GM12878 (cell line): ENCODE measurements at regions not wholly inside any gene's neighbourhood (a gene's known extent, or its start where the extent isn't known, plus 50 kb on each side); places are given as distances from the start of the nearest gene placed in this dataset.

Experiments used
- ATAC-seq: fragments of 200-7000 bp; cut with Tn5 transposase; 3 replicates; pipeline ENCODE4 v1.9.1; 2020; ENCODE audit warnings: mild to moderate bottlenecking, moderate library complexity
- BruUV-seq: library from RNA; stranded (reverse); fragments of 400-500 nt; replicated peaks from 2 replicates; lab custom pipeline; 2021; lab: Mats Ljungman, UMichigan
- CTCF ChIA-PET: fragments of 300-600 bp; sonication (Branson Sonifier 250); formaldehyde crosslinking; extraction: SDS; loops from one replicate; lab custom pipeline; 2021; ENCODE audit warnings: inconsistent platforms; lab: Yijun Ruan, JAX
- POLR2A ChIA-PET: fragments of 350-600 bp; formaldehyde crosslinking; extraction: SDS; loops from one replicate; lab custom pipeline; 2021; ENCODE audit warnings: inconsistent platforms; lab: Charles Lee
- RAD21 ChIA-PET: fragments of 300-600 bp; sonication (Branson Sonifier 250); formaldehyde crosslinking; loops from one replicate; lab custom pipeline; 2023; ENCODE audit warnings: antibody characterized with exemption; ENCODE audit not compliant: unreplicated experiment; lab: Charles Lee
- SMC1A ChIA-PET: fragments of 300-600 bp; sonication (Branson Sonifier 250); formaldehyde crosslinking; loops from one replicate; lab custom pipeline; 2023; ENCODE audit not compliant: unreplicated experiment, uncharacterized antibody; lab: Charles Lee
- DNase-seq: peaks from one replicate; pipeline ENCODE4 v3.0.0-alpha.2; 2011; ENCODE audit warnings: low read depth, low spot score
- FAIRE-seq: peaks from 3 replicates; lab custom pipeline; 2011; peaks lifted over from hg19 to GRCh38; lab: Jason Lieb, UNC
- H2AFZ ChIP-seq: 2 replicates; pipeline ENCODE4 v1.6.0; 2011; ENCODE audit warnings: low read depth, low read length, control low read depth; ENCODE audit not compliant: control insufficient read depth
- H3K27ac ChIP-seq: 2 replicates; pipeline ENCODE4 v1.5.1; 2011; ENCODE audit warnings: control low read depth; ENCODE audit not compliant: control insufficient read depth, insufficient read depth
- H3K27me3 ChIP-seq, 2 experiments: replicated peaks in 1 of 2; 2 replicates each; pipeline versions ENCODE4 v1.6.0 to v1.6.1; 2011; ENCODE audit warnings: low read length in 1 of 2; ENCODE audit not compliant: control insufficient read depth in 2 of 2, insufficient read depth in 2 of 2
- H3K36me3 ChIP-seq, 2 experiments: 2 replicates each; pipeline ENCODE4 v1.5.1; 2011; ENCODE audit warnings: low read length in 1 of 2; ENCODE audit not compliant: control insufficient read depth in 2 of 2, insufficient read depth in 2 of 2
- H3K4me1 ChIP-seq: 2 replicates; pipeline ENCODE4 v1.6.1; 2011; ENCODE audit warnings: mild to moderate bottlenecking, low read length, moderate library complexity, mixed read lengths; ENCODE audit not compliant: control insufficient read depth, insufficient read depth
- H3K4me2 ChIP-seq: 2 replicates; pipeline ENCODE4 v1.6.0; 2011; ENCODE audit warnings: control low read depth; ENCODE audit not compliant: control insufficient read depth, insufficient read depth
- H3K4me3 ChIP-seq: fragments of 200-600 bp; sonication (generic); 2 replicates; pipeline ENCODE4 v1.5.1; 2016
- H3K79me2 ChIP-seq: 2 replicates; pipeline ENCODE4 v1.6.0; 2011; ENCODE audit warnings: low read length; ENCODE audit not compliant: control insufficient read depth, insufficient read depth
- H3K9ac ChIP-seq: 2 replicates; pipeline ENCODE4 v1.8.0; 2011; ENCODE audit warnings: low read length, control low read depth, mixed read lengths; ENCODE audit not compliant: control insufficient read depth, insufficient read depth
- H3K9me3 ChIP-seq: replicated peaks from 3 replicates; pipeline ENCODE4 v1.5.1; 2011; ENCODE audit warnings: mild to moderate bottlenecking, low read length; ENCODE audit not compliant: control insufficient read depth, insufficient read depth
- H4K20me1 ChIP-seq: 2 replicates; pipeline ENCODE4 v1.6.0; 2011; ENCODE audit not compliant: control insufficient read depth, insufficient read depth
- BCLAF1 ChIP-seq: fragments of 450-650 bp; IDR thresholded peaks from 2 replicates; pipeline ENCODE4 v1.6.1; 2017; ENCODE audit warnings: antibody characterized with exemption, mild to moderate bottlenecking, moderate library complexity
- CBX5 ChIP-seq: sonication (generic); IDR thresholded peaks from 2 replicates; pipeline ENCODE4 v1.6.1; 2016; ENCODE audit warnings: low read depth, moderate library complexity, mild to moderate bottlenecking, inconsistent platforms
- IRF3 ChIP-seq: fragments of 450-650 bp; IDR thresholded peaks from 2 replicates; pipeline ENCODE4 v1.6.1; 2014; ENCODE audit warnings: mild to moderate bottlenecking
- MEF2A ChIP-seq: IDR thresholded peaks from 2 replicates; pipeline ENCODE4 v1.6.1; 2011; ENCODE audit warnings: low read depth, mild to moderate bottlenecking, low read length, moderate library complexity; ENCODE audit not compliant: insufficient read depth
- PBX3 ChIP-seq: IDR thresholded peaks from 2 replicates; pipeline ENCODE4 v1.6.1; 2011; ENCODE audit warnings: mild to moderate bottlenecking, low read depth, low read length, moderate library complexity; ENCODE audit not compliant: insufficient replicate concordance
- POLR2A ChIP-seq: IDR thresholded peaks from 2 replicates; pipeline ENCODE4 v1.6.1; 2011; ENCODE audit warnings: low read depth, mild to moderate bottlenecking, low read length
- POU2F2 ChIP-seq: IDR thresholded peaks from 3 replicates; pipeline ENCODE4 v1.6.1; 2011; ENCODE audit warnings: low read depth, mild to moderate bottlenecking, low read length, borderline replicate concordance
- SMAD1 ChIP-seq: fragments of 450-650 bp; IDR thresholded peaks from 2 replicates; pipeline ENCODE4 v1.6.1; 2018; ENCODE audit warnings: mild to moderate bottlenecking, low read depth; ENCODE audit not compliant: partially characterized antibody
- WGBS: methylation state at CpG from one replicate; pipeline ENCODE4 v1.1.6; 2016; ENCODE audit warnings: low lambda C conversion rate; ENCODE audit not compliant: insufficient replicate concordance, insufficient coverage; ENCODE audit errors: missing lambda C conversion rate; 5-methylcytosine and 5-hydroxymethylcytosine counted together
- in situ Hi-C: fragments of 300-500 bp; cut with MboI; formaldehyde crosslinking; loops from 9 replicates; pipeline ENCODE4 v1.14.3; 2018; ENCODE audit warnings: mixed read lengths
- intact Hi-C: fragments of 100-400 bp; cut with micrococcal nuclease; formaldehyde crosslinking; loops from one replicate; pipeline ENCODE4 v1.14.2; 2022; ENCODE audit not compliant: unreplicated experiment

DNA sequence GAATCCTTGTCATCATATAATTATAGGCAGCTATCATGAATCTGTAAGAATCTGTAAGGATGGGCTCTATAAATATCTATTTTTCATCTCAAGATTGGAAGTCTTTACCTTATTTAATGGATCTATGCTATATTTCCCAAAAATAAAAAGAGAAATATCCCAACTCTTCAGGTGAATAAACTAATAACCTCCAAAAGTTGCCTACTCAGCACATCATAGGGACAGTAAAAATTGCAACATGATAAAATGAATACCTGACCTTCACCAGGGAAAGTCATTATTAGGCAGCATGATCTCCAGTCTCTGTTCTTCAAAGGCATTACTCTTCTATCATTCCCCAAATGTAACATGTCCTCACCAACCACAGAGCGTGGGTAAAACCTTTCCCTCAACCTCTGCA lies 277.3 kb downstream of the RAB38 start:
- BruUV-seq: no TSS peak
- Histone ChIP-seq H3K4me1 (no peaks in the 10 kb centered on the region), H3K4me2 (no peak overlapping the region), H3K36me3 (no peaks in the 10 kb centered on the region), H3K79me2 (no peaks in the 10 kb centered on the region), H3K4me3 (no peak overlapping the region), H3K9ac (no peak overlapping the region), H3K27me3 (peaks cover 0 to 3% of the 10 kb centered on the region in 2 experiments; a peak in 1 of 4 replicates), H3K27ac (no peak overlapping the region), H2AFZ (no peak overlapping the region), H3K9me3 (no peaks in the 10 kb centered on the region), H4K20me1 (no peaks in the 10 kb centered on the region)
- TF ChIP-seq IRF3 (no peak), CBX5 (no peak), BCLAF1 (no peak), PBX3 (no peak), POU2F2 (no peak), MEF2A (no peak), POLR2A (no peak), SMAD1 (no peak)
- in situ Hi-C loops (no loop called here), intact Hi-C loops (no loop called here)
- ChIA-PET RAD21 (no interaction called here), POLR2A (no interaction called here), CTCF (no interaction called here), SMC1A (no interaction called here)
- no peak for ATAC-seq
- FAIRE-seq: no peak
- 0% methylated on average over 1 of the region's 1 CpG for WGBS
- DNase-seq: no peak
